Thoracic aorta (tissue), 2 donors: ENCODE measurements at regions not wholly inside any gene's neighbourhood (a gene's known extent, or its start where the extent isn't known, plus 50 kb on each side); places are given as distances from the start of the nearest gene placed in this dataset.

Experiments used
- ATAC-seq: fragments of 150-250 bp; one replicate; pipeline ENCODE4 v1.8.0; 2017; ENCODE audit warnings: low read depth; ENCODE audit not compliant: insufficient number of reproducible peaks, low FRiP score
- DNase-seq: peaks from one replicate; pipeline ENCODE4 v3.0.0-alpha.2; 2020; ENCODE audit warnings: low spot score
- H3K27ac ChIP-seq, 2 donors: fragments of 200-600 bp; sonication (generic); 1 replicate in 1 of 2; 2 replicates in 1 of 2; pipeline ENCODE4 v1.5.1; 2016; ENCODE audit warnings: mild to moderate bottlenecking in 2 of 2, moderate library complexity in 2 of 2
- H3K27me3 ChIP-seq: fragments of 200-600 bp; sonication (generic); replicated peaks from 2 replicates; pipeline ENCODE4 v1.6.0; 2016; ENCODE audit warnings: mild to moderate bottlenecking; ENCODE audit not compliant: insufficient read depth
- H3K36me3 ChIP-seq: fragments of 200-600 bp; sonication (generic); one replicate; pipeline ENCODE4 v1.5.1; 2016
- H3K4me1 ChIP-seq, 2 donors: fragments of 200-600 bp; sonication (generic); 1 replicate in 1 of 2; 2 replicates in 1 of 2; pipeline versions ENCODE4 v1.5.1 to v1.6.0; 2016; ENCODE audit warnings: low read depth in 2 of 2, mild to moderate bottlenecking in 1 of 2; ENCODE audit not compliant: control insufficient read depth in 1 of 2
- H3K4me3 ChIP-seq: fragments of 200-600 bp; sonication (generic); 2 replicates; pipeline ENCODE4 v1.5.1; 2016; ENCODE audit warnings: mild to moderate bottlenecking
- H3K9me3 ChIP-seq: fragments of 200-600 bp; sonication (generic); 2 replicates; pipeline ENCODE4 v1.5.1; 2016
- TF ChIP-seq, protein P1 (sequence below): fragments of 200-600 bp; sonication (generic); IDR thresholded peaks from one replicate; pipeline ENCODE4 v1.5.1; 2019; ENCODE audit warnings: antibody characterized with exemption

DNA sequence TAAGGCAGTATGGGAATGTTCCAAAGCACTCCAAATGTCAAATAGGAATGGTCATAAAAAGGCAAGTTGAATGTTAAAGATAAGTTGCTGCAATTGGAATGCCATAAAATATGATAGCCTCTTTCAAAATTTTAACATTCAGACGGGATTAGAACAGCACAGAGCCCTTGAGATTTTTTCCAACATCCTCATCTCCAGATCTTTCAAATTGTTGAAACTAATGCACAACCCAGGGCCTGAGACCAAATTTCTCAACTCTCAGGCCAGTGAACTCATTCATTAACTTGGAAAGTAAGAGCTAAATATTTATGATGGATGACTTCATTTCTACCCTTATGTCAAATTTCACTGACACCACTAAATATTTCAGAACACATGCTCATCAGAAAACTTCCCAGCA lies 346.5 kb upstream of the XYLT1 start:
- no peak for ATAC-seq
- Histone ChIP-seq H3K9me3 (no peaks in the 10 kb centered on the region), H3K4me1 (no peaks in the 10 kb centered on the region), H3K27ac (no peak overlapping the region), H3K4me3 (no peak overlapping the region), H3K36me3 (no peaks in the 10 kb centered on the region), H3K27me3 (no peaks in the 10 kb centered on the region)
- no peak for DNase-seq
- TF ChIP-seq, protein P1, sequence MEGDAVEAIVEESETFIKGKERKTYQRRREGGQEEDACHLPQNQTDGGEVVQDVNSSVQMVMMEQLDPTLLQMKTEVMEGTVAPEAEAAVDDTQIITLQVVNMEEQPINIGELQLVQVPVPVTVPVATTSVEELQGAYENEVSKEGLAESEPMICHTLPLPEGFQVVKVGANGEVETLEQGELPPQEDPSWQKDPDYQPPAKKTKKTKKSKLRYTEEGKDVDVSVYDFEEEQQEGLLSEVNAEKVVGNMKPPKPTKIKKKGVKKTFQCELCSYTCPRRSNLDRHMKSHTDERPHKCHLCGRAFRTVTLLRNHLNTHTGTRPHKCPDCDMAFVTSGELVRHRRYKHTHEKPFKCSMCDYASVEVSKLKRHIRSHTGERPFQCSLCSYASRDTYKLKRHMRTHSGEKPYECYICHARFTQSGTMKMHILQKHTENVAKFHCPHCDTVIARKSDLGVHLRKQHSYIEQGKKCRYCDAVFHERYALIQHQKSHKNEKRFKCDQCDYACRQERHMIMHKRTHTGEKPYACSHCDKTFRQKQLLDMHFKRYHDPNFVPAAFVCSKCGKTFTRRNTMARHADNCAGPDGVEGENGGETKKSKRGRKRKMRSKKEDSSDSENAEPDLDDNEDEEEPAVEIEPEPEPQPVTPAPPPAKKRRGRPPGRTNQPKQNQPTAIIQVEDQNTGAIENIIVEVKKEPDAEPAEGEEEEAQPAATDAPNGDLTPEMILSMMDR = no peak

DNA sequence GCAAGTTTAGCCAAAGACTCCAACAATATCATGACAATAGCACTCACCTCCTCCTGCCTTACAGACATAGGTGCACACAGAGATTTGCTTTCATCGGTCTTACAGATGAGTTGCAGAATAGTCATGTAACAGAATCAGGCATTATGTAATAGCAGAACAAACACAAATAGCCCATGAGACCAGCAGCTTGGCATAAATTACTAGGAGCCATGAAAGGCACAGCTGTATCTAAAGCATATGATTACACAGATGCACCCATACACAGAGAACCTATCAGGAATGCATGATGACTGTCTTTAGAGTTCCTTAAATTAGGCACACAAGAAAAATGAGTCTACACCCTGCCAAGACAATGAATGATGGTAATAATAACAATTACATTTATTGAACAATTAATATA lies 342.0 kb upstream of the XYLT1 start:
- no peaks in the 10 kb centered on the region for H3K36me3 ChIP-seq
- H3K27me3 ChIP-seq = no peaks in the 10 kb centered on the region
- H3K4me1 ChIP-seq = no peaks in the 10 kb centered on the region
- H3K4me3 ChIP-seq = no peak overlapping the region
- no peaks in the 10 kb centered on the region for H3K9me3 ChIP-seq
- DNase-seq (no peak), ATAC-seq (no peak)
- no peak overlapping the region for H3K27ac ChIP-seq
- TF ChIP-seq, protein P1 = no peak

DNA sequence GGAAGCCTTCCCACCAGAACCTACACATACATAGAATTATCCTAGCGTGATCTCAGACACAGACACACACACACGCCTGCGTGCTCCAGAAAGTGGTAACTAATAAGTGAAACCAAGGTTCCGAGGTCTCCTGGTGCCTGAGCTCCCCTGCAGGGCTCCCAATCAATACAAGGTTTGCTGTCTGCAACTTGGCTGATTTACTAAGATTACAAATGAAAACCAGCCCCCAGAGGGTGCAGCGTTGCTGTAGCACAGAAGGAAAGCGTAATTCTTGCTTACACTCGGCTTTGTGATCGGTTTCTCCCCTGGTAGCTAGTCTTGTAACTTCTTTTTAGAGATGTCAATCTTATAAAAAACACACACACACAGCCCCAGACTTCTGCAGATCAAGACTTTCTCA lies 334.1 kb upstream of the XYLT1 start:
- no peaks in the 10 kb centered on the region for H3K27me3 ChIP-seq

DNA sequence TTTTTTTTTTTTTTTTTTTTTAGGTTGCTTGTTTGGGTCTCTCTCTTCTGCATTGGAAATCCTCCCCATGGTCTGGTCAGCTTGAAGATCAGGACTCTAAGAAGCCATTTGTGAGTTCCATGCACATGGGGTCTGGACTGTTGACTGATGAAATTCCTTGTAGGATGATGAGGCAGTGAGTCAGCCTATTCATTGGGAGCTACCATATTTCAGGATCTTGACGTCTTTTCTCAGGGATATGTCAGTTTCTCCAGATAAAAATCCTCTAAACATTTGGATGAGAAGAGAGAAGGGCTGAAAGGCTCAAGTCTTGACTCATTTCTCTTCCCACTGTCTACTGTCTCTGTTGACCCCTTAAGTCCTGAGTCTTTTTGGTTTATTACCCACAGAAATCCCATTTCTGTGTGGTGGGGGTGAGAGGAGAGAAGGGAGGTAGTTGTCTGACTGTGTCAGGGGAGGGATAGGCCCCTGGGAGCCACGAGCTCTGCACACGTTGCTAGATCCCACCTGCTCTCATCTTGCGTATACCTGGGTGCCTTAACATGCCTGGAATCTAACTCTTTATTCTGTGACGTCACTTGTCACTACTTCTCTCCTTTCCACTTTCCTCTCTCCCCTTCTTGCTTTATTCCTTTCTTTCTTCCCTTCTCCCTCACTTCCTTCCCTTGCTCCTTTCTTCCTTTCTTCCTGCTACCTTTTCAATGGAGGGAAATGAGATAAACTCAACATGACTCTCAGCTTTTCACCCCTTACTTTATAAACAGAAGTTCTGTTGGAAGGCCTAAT lies 333.1 kb upstream of the XYLT1 start:
- H3K36me3 ChIP-seq = no peaks in the 10 kb centered on the region
- no peak overlapping the region for H3K27ac ChIP-seq
- no peak for ATAC-seq
- no peak for DNase-seq
- H3K9me3 ChIP-seq = no peaks in the 10 kb centered on the region
- TF ChIP-seq, protein P1 = no peak
- no peaks in the 10 kb centered on the region for H3K4me1 ChIP-seq
- H3K4me3 ChIP-seq = no peak overlapping the region
- H3K27me3 ChIP-seq = no peaks in the 10 kb centered on the region

More for the DNA sequence above, 334.1 kb upstream of the XYLT1 start:
- no peaks in the 10 kb centered on the region for H3K4me1 ChIP-seq
- no peaks in the 10 kb centered on the region for H3K9me3 ChIP-seq
- no peak overlapping the region for H3K4me3 ChIP-seq
- ATAC-seq (no peak), DNase-seq (no peak)
- H3K27ac ChIP-seq = no peak overlapping the region
- TF ChIP-seq, protein P1 = no peak
- H3K36me3 ChIP-seq = no peaks in the 10 kb centered on the region

DNA sequence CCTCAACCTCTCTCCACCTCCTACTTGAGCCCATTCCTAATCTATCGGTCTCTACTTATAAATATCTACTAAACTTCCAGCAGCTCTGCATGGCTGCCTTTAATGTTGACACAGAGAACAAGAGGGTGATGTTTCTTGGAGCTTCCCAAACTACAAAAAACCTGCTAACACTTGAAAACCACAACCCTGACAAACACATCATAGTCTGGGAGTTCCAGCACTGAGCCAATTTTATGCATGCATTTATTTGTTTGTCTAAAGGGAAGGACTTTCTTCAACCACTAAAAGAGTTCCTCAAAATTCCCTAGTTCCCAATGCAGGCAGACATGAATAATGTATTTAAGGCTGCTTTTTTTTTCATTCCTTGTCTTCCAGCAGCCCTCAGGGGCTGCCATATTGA lies 331.8 kb upstream of the XYLT1 start:
- DNase-seq = no peak
- Histone ChIP-seq H3K36me3 (no peaks in the 10 kb centered on the region), H3K27me3 (no peaks in the 10 kb centered on the region), H3K9me3 (no peaks in the 10 kb centered on the region), H3K4me3 (no peak overlapping the region), H3K4me1 (no peaks in the 10 kb centered on the region), H3K27ac (no peak overlapping the region)
- no peak for ATAC-seq
- TF ChIP-seq, protein P1 = no peak
